Suprapubic skin (tissue), 4 donors: ENCODE measurements at regions not wholly inside any gene's neighbourhood (a gene's known extent, or its start where the extent isn't known, plus 50 kb on each side); places are given as distances from the start of the nearest gene placed in this dataset.

ENCODE experiments used
- DNase-seq, 2 donors: peaks; one replicate each; pipeline ENCODE4 v3.0.0-alpha.2; 2019; ENCODE audit warnings: low spot score in 2 of 2
- H3K27ac ChIP-seq: fragments of 200-600 bp; sonication (generic); one replicate; pipeline ENCODE4 v1.5.1; 2019
- H3K27me3 ChIP-seq: fragments of 200-600 bp; sonication (generic); one replicate; pipeline ENCODE4 v1.5.1; 2019
- H3K36me3 ChIP-seq: fragments of 200-600 bp; sonication (generic); one replicate; pipeline ENCODE4 v1.5.1; 2019
- H3K4me1 ChIP-seq: fragments of 200-600 bp; sonication (generic); one replicate; pipeline ENCODE4 v1.5.1; 2019
- H3K4me3 ChIP-seq: fragments of 200-600 bp; sonication (generic); one replicate; pipeline ENCODE4 v1.5.1; 2019; ENCODE audit warnings: mild to moderate bottlenecking
- H3K9me3 ChIP-seq: fragments of 200-600 bp; sonication (generic); one replicate; pipeline ENCODE4 v1.5.1; 2019
- CTCF ChIP-seq, 2 donors: fragments of 200-600 bp in 1 of 2; fragments of 450-650 bp in 1 of 2; sonication (generic) in 1 of 2; IDR thresholded peaks; one replicate each; pipeline ENCODE4 v1.5.1; 2016 to 2019; ENCODE audit warnings: antibody characterized with exemption in 2 of 2, mild to moderate bottlenecking in 1 of 2, moderate library complexity in 1 of 2
- EP300 ChIP-seq: sonication (generic); formaldehyde crosslinking; IDR thresholded peaks from one replicate; pipeline ENCODE4 v1.6.1; 2017; ENCODE audit warnings: antibody characterized with exemption
- POLR2A ChIP-seq, 2 donors: fragments of 450-650 bp; IDR thresholded peaks; one replicate each; pipeline ENCODE4 v1.6.1; 2017; ENCODE audit warnings: antibody characterized with exemption in 2 of 2, mild to moderate bottlenecking in 2 of 2, moderate library complexity in 2 of 2
- POLR2AphosphoS5 ChIP-seq, 3 donors: sonication (generic); formaldehyde crosslinking; IDR thresholded peaks; one replicate each; pipeline ENCODE4 v1.6.1; 2017; ENCODE audit warnings: antibody characterized with exemption in 3 of 3
- WGBS: methylation state at CpG from one replicate; pipeline ENCODE4 v1.1.5; 2018; 5-methylcytosine and 5-hydroxymethylcytosine counted together

- H3K27me3 ChIP-seq: peaks cover 11% of the 10 kb centered on the region
- 60% methylated on average over 5 of the region's 5 CpGs for WGBS
- H3K4me1 ChIP-seq: peaks cover 2% of the 10 kb centered on the region
- DNase-seq: no peak
- H3K4me3 ChIP-seq: no peak overlapping the region
- H3K36me3 ChIP-seq: no peaks in the 10 kb centered on the region
- no peaks in the 10 kb centered on the region for H3K9me3 ChIP-seq
- H3K27ac ChIP-seq: no peak overlapping the region
- TF ChIP-seq POLR2A (IDR thresholded peaks at IDR 0.05) (no peak), POLR2AphosphoS5 (IDR thresholded peaks at IDR 0.05) (no peak), EP300 (no peak), CTCF (IDR thresholded peaks at IDR 0.05) (no peak)
These were observed 152.7 kb downstream of the URB2 start for GRCh38 chr1:229778794-229779193.

- H3K4me1 ChIP-seq: peaks cover 2% of the 10 kb centered on the region
- no peaks in the 10 kb centered on the region for H3K9me3 ChIP-seq
- H3K27ac ChIP-seq: no peak overlapping the region
- H3K4me3 ChIP-seq: no peak overlapping the region
- H3K36me3 ChIP-seq: no peaks in the 10 kb centered on the region
- DNase-seq: no peak
- peaks cover 11% of the 10 kb centered on the region for H3K27me3 ChIP-seq
- 38% methylated on average over 5 of the region's 7 CpGs for WGBS
- TF ChIP-seq CTCF (IDR thresholded peaks at IDR 0.05): no peak
- no peak for TF ChIP-seq POLR2AphosphoS5 (IDR thresholded peaks at IDR 0.05)
These were observed 155.4 kb downstream of the URB2 start for GRCh38 chr1:229781453-229781852.

GRCh38 chr1:229782469-229782868, 156.4 kb downstream of the URB2 start:
- H3K27ac ChIP-seq: no peak overlapping the region
- H3K4me3 ChIP-seq: no peak overlapping the region
- TF ChIP-seq CTCF (IDR thresholded peaks at IDR 0.05): no peak
- TF ChIP-seq POLR2AphosphoS5 (IDR thresholded peaks at IDR 0.05): no peak
- TF ChIP-seq POLR2A (IDR thresholded peaks at IDR 0.05): no peak
- TF ChIP-seq EP300: no peak
- peaks cover 9% of the 10 kb centered on the region for H3K27me3 ChIP-seq
- peaks cover 2% of the 10 kb centered on the region for H3K4me1 ChIP-seq
- WGBS: 100% methylated on average over 1 of the region's 1 CpG
- H3K9me3 ChIP-seq: no peaks in the 10 kb centered on the region
- no peak for DNase-seq
- H3K36me3 ChIP-seq: no peaks in the 10 kb centered on the region

- H3K4me3 ChIP-seq: no peak overlapping the region
- no peaks in the 10 kb centered on the region for H3K9me3 ChIP-seq
- H3K27me3 ChIP-seq: no peaks in the 10 kb centered on the region
- 100% methylated on average over 1 of the region's 1 CpG for WGBS
- peaks cover 2% of the 10 kb centered on the region for H3K4me1 ChIP-seq
- no peak for DNase-seq
- H3K27ac ChIP-seq: no peak overlapping the region
- H3K36me3 ChIP-seq: no peaks in the 10 kb centered on the region
- TF ChIP-seq CTCF (IDR thresholded peaks at IDR 0.05): no peak
- no peak for TF ChIP-seq EP300
- TF ChIP-seq POLR2AphosphoS5 (IDR thresholded peaks at IDR 0.05): no peak
- TF ChIP-seq POLR2A (IDR thresholded peaks at IDR 0.05): no peak
These were observed 158.8 kb downstream of the URB2 start for GRCh38 chr1:229784834-229785233.

GRCh38 chr1:229786974-229787610, 161.0 kb downstream of the URB2 start:
- Histone ChIP-seq H3K9me3 (no peaks in the 10 kb centered on the region), H3K4me1 (no peaks in the 10 kb centered on the region), H3K27ac (no peak overlapping the region), H3K4me3 (no peak overlapping the region), H3K27me3 (no peaks in the 10 kb centered on the region), H3K36me3 (no peaks in the 10 kb centered on the region)
- no peak for DNase-seq
- WGBS: 91% methylated on average over 3 of the region's 3 CpGs
- no peak for TF ChIP-seq POLR2AphosphoS5 (IDR thresholded peaks at IDR 0.05)
- no peak for TF ChIP-seq CTCF (IDR thresholded peaks at IDR 0.05)
- no peak for TF ChIP-seq POLR2A (IDR thresholded peaks at IDR 0.05)
- no peak for TF ChIP-seq EP300
